ENCODE measurements at regions not wholly inside any gene's neighbourhood (a gene's known extent, or its start where the extent isn't known, plus 50 kb on each side); places are given as distances from the start of the nearest gene placed in this dataset.

DNA sequence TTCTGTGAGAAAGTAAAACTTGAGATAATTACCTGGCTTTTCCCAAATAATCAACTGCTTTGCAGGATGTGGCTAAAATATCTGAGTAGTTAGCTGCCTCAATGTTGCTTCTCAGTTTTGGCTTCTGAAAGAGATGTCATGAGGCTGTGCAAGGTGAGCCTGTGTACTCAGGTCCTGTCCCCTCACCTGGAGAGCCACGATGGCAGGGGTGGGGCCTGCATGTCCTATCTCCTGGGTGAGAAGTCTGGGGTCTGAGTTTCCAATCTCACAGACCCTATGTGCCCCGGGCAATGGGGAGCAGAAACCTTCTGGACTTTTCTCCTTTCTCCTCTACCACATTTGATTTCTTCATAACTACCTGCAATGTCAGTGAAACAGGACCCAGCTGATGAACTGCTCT, 338.6 kb upstream of the B3GAT1 start:
- Histone ChIP-seq H3K27me3 (ENCODE audit: insufficient read depth, low read length) (no peaks in the 10 kb centered on the region), H3K18ac (ENCODE audit: insufficient read length, low read depth, low read length) (no peak overlapping the region), H3K4me1 (ENCODE audit: insufficient read depth, low read length) (no peaks in the 10 kb centered on the region), H3K56ac (ENCODE audit: insufficient read length, low read depth, low read length) (no peak overlapping the region), H2AK5ac (ENCODE audit: insufficient read length, low read length) (no peak overlapping the region), H2BK120ac (ENCODE audit: low read depth, low read length, poor library complexity, severe bottlenecking) (no peak overlapping the region), H4K20me1 (ENCODE audit: control insufficient read depth, insufficient read depth, insufficient read length) (no peaks in the 10 kb centered on the region), H3K79me2 (ENCODE audit: insufficient read depth, low read length) (no peaks in the 10 kb centered on the region), H3K79me1 (ENCODE audit: insufficient read depth, low read depth, low read length, poor library complexity, severe bottlenecking) (no peaks in the 10 kb centered on the region), H2AFZ (ENCODE audit: low read length) (no peak overlapping the region), H3K23ac (ENCODE audit: insufficient read length, low read depth, low read length) (no peak overlapping the region), H4K8ac (replicated peaks; ENCODE audit: insufficient read length, low read depth, low read length) (no peak overlapping the region), H3K9me3 (ENCODE audit: control insufficient read depth, low read depth, low read length) (peaks cover 10% of the 10 kb centered on the region), H2BK5ac (ENCODE audit: insufficient read length, low read length) (no peak overlapping the region), H4K5ac (ENCODE audit: insufficient read length, low read depth, low read length) (no peak overlapping the region), H3K4ac (ENCODE audit: low read depth, low read length) (no peak overlapping the region), H3K9ac (ENCODE audit: extremely low read depth, insufficient read length, low read length) (no peak overlapping the region), H3K27ac (ENCODE audit: insufficient read length, low read depth, low read length) (no peak overlapping the region), H2BK12ac (ENCODE audit: insufficient read length, low read depth, low read length) (no peak overlapping the region), H3K14ac (ENCODE audit: insufficient read depth, low read length) (no peak overlapping the region), H3K4me2 (ENCODE audit: insufficient read depth, insufficient read length, low read length) (no peak overlapping the region), H4K91ac (ENCODE audit: insufficient read length, low read depth, low read length) (no peak overlapping the region), H2BK20ac (ENCODE audit: low read depth, low read length, poor library complexity, severe bottlenecking) (no peak overlapping the region), H2BK15ac (ENCODE audit: low read depth, low read length) (no peak overlapping the region), H3T11ph (ENCODE audit: low read length) (no peak overlapping the region), H3K23me2 (ENCODE audit: insufficient read length, low read depth, low read length, poor library complexity, severe bottlenecking) (no peaks in the 10 kb centered on the region)
- Mint-ChIP-seq H3K27me3 (ENCODE audit: low read depth) (peaks cover 43% of the 10 kb centered on the region), H3K27ac (no peak overlapping the region), H3K4me3 (no peak overlapping the region), H3K9me3 (peaks cover 21 to 28% of the 10 kb centered on the region in 2 experiments), H3K36me3 (ENCODE audit: insufficient read depth in 1 of 3, low read depth in 3 of 3) (peaks cover 7 to 25% (median 8%) of the 10 kb centered on the region in 3 experiments), H3K4me1 (peaks cover 13 to 19% of the 10 kb centered on the region in 2 experiments)
- WGBS (ENCODE audit: extremely low coverage, insufficient read length, low lambda C conversion rate), result no CpG with 5 or more reads among the region's 2 CpGs
- TF ChIP-seq, protein P1, sequence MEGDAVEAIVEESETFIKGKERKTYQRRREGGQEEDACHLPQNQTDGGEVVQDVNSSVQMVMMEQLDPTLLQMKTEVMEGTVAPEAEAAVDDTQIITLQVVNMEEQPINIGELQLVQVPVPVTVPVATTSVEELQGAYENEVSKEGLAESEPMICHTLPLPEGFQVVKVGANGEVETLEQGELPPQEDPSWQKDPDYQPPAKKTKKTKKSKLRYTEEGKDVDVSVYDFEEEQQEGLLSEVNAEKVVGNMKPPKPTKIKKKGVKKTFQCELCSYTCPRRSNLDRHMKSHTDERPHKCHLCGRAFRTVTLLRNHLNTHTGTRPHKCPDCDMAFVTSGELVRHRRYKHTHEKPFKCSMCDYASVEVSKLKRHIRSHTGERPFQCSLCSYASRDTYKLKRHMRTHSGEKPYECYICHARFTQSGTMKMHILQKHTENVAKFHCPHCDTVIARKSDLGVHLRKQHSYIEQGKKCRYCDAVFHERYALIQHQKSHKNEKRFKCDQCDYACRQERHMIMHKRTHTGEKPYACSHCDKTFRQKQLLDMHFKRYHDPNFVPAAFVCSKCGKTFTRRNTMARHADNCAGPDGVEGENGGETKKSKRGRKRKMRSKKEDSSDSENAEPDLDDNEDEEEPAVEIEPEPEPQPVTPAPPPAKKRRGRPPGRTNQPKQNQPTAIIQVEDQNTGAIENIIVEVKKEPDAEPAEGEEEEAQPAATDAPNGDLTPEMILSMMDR (conservative IDR thresholded peaks at IDR 0.05), result no peak
- no peak for DNase-seq
